GM18909 (cell line): ENCODE measurements at regions not wholly inside any gene's neighbourhood (a gene's known extent, or its start where the extent isn't known, plus 50 kb on each side); places are given as distances from the start of the nearest gene placed in this dataset.
A peak's percentile ranks its signal among the peaks of the same experiment; 100 is the strongest.
"Not testable (repeated sequence)": the region's sequence is repeated elsewhere in the genome, so short reads cannot be mapped to it uniquely, and the experiment has no call there.

Experiments
- ATAC-seq: cut with Tn5 transposase; IDR thresholded peaks from one replicate; pipeline ENCODE4 v1.9.1; 2021; ENCODE audit warnings: mild to moderate bottlenecking; ENCODE audit not compliant: unreplicated experiment, poor library complexity

DNA sequence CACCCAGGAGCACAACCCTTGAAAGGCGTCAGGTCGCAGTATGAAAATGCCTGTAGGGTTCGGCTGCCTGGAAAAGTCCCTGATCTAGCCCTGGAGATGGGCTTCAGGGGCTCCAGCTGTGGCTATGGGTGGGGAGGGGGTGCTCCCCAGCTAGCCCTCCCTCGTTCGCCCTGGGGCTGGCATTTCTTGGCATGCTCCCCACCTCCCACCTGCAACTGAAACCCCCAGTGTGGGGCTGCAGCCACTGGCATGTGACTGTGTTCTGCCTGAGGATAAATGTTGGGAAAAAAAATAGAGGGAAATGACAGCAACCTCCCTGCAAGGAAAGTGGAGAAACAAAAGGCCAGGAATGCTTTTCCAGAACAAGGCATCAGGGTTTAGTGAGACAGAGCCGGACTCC lies 109.2 kb downstream of the COPS8 start:
- ATAC-seq = no peak

DNA sequence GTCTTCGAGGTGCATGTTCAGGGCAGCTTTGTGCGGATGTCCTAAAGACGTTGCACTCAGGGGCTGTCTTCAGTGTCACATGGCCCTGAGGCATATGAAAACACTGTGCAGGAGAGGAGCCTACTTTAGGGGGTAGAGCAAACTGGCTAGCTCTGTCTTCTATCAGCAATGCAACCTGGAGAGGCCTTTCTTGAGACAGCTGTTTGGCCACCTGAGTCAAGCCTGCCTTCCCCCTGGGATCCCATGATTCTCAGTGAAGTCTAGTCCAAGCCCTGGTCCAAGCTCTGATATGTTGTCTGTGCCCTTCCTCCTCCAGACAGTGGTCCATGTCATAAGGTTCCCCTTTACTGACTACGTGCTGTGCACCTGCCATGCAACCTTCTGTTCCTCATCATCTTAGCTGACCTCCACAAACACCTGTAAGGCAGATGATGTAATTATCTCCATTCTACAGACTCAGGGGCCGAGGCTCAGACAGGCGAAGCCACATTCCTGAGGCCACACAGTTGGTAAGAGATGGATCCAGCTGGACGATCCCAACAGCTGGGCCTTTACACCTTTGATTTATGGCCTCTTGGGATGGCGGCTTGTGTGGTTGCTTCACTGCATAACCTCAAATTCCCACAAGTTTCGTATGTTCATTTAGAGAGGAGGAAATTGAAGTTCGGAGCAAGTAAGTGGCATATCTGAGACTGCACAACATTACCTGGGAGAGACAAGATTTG lies 109.9 kb downstream of the COPS8 start:
- no peak for ATAC-seq

DNA sequence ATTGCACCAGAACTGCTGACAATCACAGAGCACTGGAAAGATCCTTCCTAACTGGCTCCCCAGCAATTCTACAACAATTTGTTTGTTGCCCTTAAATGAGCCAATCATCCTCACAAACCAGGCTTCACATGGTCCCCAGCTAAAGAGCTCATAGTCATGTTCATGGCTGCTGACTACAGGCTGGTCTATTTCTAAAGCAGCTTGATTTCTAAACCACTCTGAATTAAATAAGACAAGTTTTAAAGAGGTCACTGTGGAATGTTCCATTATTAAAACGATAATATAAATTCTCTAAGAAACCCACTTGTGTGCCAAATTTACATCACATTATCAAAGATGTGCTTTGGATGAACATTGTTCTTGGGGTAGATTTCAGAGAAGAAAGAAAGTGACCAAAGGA lies 110.7 kb downstream of the COPS8 start:
- no peak for ATAC-seq

DNA sequence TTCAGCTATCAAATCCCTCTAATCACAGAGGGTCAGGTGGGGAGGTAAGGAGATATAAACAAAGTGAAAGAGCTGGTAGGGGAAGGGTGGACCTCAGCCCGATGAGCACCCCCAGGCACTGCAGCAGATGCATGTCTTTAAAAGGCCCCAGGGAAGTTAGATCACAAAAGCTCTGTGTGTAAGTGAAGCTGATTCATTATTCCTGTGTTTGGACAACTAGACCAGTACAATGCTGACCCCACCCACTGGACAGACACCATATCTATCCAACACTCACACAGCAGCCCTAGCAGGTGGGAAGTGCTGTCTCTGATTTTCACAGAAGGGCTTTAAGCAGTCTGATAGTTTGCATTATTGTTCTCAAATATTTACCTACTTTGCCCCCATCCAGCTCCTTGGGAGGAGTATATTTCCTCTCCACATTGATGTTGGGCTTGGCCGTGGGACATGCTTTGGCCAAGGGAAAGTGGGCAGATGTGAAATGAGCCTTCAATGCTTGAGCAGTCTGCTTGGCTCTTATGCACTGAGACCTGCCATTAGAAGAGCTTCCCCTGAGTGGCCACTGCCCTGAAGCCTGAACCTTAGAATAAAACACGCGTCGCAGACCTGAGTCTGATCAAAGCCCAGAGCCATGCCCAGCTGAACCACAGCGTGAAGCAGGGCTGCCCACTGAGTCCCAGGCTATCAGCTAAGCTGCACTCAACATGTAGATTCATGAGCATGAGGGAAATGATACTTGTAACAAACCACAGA lies 111.4 kb downstream of the COPS8 start:
- no peak for ATAC-seq

DNA sequence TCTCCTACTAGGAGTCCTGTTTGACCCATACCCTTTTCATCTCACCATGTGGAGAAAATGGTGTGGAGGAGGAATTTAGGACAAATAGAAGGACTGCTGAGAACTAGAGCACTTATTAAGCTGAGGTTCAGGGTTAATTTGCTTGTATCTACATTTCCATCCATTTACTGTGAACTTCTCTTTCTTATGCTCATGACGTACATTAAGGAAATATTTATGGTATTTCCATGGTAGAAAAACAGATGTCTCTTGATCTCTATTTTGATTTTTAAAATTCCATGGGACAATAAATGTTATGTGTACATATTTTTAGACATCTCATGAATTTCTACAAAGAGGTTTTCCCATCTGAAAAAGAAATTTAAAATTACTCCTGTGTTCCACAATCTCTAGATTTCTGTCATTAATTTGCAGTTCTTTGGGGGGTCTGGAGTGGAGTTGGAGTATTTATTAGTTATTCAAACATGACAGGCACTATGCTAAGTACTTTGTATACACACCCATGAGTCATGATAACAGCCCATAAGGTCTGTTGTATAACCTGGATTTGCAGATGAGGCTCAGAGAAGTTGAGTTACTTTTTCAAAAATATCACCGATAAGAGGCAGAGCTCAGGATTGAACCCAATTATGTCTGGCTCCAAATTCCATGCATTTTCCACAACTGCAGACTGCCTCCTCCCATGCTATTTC lies 112.6 kb downstream of the COPS8 start:
- no peak for ATAC-seq

DNA sequence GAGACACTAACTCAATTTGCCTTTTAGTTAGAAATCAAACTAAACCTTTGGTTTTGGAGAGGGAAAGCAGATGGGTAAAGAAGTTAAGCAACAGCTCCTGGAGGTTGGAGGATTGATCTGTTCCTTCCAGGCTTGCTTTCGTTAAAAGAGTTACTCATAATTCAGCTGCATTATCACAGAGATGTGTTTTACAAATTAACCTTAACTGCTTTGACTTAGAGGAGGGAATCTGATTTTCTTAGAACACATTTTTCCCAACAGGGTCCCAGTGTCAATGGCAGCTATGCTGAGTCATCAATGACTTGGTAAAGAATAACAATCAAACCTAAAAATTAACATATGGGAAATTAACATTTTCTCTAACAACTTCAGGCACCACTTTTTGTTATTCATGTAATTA lies 113.4 kb downstream of the COPS8 start:
- ATAC-seq = no peak

DNA sequence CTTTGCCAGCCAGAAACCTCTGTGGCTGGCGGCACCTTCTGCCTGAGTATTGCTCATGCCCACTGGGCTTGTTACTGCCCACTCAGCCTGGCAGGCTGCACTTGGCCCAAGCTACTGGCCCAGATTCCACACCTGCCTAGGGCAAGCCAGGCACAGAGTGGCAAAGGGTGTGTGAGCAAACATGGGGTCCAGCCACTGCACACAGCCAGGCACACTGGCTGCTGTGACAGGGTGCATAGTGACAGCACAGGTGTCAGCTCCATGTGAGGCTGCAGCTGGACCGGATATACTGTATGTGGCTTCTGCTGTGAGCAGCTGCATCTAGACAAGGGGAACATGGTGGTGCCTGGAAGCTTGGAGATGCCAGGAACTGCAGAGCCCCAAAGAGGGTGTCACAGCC lies 113.9 kb downstream of the COPS8 start:
- ATAC-seq = no peak

DNA sequence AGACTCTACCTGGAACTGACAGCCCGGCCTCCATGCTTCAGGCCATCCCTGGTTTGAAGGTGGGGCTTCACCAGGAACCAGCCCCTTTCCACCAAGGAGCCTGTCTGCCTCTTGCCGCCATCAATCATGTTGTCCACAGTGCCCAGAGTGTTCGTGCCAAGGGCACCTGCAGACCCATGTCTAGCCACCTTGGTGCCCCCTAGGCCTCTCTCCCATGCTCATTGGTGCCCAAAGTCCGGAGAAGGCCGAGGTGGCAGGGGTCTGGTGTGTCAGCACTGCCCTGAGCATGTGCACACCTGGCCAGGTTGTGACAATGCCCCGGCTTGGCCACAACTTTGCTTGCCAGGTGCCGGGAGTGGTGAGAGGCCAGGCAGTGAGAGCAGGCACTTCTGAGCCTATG lies 114.8 kb downstream of the COPS8 start:
- ATAC-seq = no peak

DNA sequence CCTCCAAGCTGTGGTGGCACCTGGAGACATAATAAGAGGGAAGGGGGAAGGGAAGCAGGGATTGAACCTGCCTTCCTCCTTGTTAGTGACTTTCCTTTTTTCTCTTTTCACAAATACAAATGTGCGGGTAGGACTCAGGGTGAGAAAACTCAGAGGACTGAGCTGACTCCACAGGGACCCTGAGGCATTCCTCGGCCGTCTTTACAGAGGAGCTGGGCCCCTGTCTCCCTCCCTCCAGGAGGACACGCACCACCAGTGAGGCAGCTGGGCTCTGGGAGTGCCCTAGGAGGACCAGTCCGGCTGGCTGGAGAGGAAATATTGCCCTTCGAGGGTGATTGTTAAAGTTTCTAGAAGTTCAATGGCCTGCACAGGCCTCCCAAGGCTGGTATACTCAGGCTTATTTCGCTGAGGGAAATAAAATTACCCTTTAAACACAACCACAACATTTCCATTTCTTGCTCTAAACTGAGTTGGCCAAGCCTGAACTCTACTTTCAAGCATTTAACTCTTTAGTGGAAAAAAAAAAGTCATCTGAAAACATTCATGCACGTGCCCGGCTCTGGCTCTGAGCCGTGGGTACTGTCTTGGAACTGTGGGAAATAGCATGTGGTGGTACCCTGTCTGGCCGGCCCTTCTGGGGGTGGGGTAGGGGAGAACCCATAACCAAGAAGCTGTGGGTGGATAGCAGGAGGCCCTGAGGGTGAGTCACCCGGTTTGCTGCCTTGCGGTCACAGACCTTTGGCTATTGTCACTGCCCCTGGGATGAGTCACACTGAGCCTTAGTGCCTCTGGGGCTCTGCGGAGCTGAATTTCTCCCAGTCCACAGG lies 116.0 kb downstream of the COPS8 start:
- peak; percentile 77 for ATAC-seq

DNA sequence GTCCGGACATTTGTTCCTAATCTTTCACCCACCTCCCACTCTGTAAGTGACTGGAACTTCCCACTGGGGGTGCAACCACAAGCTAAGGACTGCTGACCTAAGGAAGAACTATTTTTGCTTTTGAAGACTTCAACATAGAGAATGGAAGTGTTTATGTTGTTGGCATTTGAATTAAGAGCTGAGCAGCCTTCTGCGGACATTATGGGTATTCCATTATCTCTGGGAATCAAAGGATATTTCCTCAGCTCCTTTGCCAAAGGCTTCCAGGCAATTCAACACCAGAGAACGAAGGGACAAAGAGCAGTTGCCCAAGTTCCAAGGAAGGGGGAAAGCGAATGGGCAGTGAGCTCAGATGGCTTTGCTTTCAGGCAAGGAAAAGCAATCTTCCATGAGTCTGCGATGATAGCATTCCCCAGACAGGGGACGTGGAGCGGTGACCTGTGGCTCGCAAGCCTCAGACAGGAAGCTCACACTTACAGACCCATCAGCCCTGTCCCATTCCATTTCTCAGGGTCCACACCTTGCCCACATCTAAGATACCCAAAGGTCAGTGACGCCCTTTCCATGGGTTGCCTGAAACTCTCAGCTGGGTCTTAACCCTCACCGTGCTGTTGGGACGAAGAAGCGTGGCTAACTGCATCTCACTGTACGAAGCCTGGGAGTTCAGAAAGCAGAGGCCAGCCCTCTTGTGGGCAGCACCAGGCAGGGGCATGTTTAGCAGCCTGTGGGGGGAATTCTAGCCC lies 116.8 kb downstream of the COPS8 start:
- no peak for ATAC-seq

DNA sequence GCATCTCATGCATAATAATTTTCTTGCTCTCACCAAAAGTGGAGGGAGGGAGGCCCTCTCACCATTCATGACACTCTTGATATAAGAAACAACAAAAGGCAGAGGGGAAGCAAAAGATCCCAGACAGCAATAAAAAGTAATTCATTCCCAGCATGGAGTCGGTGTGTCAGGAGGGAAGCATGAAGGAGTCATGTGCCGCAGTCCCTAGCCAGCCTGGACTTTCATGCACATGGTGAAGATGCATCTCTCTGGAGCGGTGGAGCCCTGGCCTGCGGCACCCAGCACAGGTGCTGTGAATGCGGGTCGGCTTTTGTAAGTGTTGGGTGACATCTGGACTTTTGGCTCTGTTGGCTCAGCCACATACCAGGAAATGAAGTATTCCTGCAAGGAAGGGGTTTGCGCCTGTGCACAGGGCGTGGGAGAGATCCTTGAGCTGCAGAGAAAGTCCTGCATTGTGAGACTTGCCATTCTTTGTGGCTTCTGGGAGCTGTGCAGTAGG lies 119.4 kb downstream of the COPS8 start:
- no peak for ATAC-seq

DNA sequence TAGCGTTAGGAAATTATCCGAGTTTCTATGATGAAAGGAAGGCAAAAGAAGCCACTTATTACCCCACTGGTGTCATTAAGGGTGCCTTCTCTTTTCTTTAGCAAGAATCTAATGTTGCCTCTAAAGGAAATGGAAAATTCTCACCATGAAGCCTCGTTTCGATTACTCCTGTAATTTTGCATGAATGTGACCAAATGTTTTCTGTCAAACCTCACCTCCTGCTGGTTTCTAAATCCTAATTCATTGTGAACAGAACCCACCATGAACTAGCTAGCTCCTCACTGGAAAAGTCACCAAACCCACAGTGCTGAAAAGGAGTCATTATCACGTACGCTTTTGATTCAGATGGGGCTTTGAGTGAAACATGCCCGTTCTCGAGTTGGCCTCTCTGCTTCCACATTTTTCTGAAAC lies 119.9 kb downstream of the COPS8 start:
- no peak for ATAC-seq

DNA sequence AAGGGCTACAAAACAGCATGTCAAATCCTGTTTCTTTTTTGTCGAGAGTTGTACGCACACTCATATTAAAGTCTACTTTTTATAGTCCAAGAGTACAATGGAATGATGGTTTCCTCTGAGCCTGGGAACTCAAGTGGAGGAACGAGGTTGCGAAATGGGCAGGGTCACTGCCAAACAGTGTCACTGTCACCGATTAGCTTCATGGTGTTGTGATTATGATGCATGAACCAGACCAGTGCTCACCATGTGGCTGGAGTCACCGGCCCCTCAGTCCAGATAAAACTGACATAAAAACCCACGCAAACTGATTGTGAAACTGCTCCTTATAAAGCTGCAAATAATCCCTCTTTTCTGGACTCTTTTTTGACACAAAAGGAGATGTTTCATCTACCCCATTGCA lies 122.0 kb downstream of the COPS8 start:
- no peak for ATAC-seq

DNA sequence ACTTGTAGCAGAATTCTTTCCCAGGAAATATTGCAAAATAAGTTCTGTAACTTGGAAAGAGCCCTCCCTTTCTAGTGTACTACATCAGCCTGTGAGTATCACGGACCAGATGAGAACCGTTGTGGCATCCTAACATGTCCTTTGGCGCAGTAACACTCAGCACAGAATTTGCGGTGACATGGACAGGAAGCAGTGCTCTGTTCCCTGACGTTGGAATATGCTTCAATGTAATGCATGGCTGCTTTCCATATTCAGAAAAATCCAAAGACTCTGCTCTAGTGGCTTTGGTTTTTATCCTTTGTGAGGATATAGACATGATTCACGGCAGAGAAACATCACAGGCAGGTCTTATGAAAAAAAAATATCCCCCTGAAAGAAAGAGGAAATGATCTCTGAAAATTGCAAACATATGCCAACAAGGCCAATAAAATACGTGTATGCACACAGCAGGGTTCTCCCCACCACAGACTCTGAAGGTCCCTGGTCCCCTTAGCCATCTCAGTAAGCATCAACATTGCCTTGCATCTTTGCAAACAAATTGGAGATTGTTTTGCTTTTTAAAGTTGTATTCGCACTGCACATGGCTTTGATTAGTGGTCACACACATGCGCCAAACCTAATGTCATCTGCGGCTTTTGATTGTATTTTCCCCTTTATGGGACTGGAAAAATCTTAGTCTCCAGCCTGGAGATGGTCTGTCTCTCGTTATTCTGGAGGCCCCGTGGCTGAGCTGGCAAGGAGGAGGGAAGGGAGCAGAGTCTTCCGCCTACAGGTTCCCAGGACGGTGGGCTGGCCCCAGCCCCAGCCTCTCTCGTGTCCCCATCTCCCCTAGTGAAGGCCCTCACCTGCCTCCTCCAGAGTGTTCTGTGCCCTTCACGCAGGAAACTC lies 122.9 kb downstream of the COPS8 start:
- ATAC-seq = no peak

DNA sequence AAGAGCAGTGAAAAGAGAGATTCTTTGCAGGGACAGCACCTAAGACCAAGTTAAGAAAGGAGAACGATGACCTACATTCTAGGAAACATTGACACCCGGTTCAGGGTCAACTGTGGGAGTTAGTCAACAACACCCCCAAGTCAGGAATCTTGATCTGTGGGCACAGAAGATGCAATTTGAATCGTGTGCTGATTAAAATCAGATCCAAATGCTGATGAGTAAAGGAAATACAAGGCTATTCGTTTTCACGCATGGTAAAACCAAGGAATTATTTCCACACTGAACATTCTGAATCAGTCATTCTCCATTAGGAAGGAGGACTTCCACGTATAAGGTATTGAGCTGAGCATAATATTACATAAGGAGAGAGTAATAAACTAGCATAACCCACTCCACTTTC lies 124.2 kb downstream of the COPS8 start:
- no peak for ATAC-seq

DNA sequence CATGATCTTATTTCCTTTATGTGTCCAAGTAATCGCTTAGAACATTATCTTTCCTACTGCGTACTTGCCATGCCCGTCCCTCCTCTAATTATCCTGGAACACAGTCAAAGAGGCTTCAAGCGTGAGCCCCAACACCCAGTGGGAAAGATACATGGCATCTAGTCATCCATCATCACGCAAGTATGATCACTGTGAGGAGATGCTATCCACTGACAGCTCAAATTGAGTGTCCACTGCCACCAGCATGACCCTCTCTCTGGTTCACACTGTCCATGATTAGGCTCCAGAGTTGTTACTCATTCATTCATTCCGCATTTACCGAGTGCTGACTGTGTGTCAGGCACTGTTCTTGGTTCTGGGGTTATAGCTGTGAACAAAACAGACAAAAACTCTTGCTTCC lies 124.6 kb downstream of the COPS8 start:
- no peak for ATAC-seq

DNA sequence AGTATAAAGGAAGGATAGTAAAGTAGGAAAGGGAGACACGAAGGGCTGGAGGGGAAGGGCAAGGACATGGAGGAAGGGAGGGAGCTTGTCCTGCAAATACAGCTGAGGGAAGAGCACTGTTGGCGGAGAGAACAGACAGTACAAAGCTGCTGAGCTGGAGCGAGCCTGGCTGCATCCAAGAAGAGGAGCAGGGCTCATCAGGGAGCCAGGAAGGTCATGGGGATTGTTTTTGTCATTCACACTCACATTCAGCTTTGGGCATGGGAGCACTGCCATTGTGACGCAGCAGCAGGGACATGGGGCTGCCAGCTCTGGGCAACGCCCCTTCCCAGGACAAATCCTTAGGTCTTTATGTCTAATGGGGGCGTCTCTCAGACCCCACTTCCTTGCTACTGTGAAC lies 125.1 kb downstream of the COPS8 start:
- no peak for ATAC-seq

DNA sequence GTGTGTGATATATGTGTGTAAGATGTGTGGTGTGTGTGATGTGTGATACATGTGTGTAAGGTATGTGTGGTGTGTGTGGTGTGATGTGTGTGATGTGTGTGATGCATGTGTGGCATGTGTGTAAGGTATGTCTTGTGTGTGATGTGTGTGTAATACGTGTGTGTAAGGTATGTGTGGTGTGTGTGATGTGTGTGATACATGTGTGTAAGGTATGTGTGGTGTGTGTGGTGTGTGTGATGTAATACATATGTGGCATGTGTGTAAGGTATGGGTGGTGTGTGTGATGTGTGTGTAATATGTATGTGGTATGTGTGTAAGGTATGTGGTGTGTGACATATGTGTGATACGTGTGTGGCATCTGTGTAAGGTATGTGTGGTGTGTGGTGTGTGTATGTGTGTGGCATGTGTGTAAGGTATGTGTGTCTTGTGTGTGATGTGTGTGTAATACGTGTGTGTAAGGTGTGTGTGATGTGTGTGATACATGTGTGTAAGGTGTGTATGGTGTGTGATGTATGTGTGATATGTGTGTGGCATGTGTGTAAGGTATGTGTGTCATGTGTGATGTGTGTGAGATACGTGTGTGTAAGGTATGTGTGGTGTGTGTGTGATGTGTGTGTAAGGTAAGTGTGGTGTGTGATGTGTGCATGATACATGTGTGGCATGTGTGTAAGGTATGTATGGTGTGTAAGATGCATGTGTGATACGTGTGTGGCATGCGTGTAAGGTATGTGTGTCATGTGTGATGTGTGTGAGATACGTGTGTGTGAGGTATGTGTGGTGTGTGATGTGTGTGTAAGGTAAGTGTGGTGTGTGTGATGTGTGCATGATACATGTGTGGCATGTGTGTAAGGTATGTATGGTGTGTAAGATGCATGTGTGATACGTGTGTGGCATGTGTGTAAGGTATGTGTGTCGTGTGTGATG lies 126.9 kb downstream of the COPS8 start:
- ATAC-seq = not testable (repeated sequence)
